Inflammatory macrophage treated with lipopolysaccharide for 4 hours (primary cell): ENCODE measurements at regions not wholly inside any gene's neighbourhood (a gene's known extent, or its start where the extent isn't known, plus 50 kb on each side); places are given as distances from the start of the nearest gene placed in this dataset.
A peak's percentile ranks its signal among the peaks of the same experiment; 100 is the strongest.

Experiments
- DNase-seq: peaks from one replicate; pipeline ENCODE4 v3.0.0-alpha.2; 2020

DNA sequence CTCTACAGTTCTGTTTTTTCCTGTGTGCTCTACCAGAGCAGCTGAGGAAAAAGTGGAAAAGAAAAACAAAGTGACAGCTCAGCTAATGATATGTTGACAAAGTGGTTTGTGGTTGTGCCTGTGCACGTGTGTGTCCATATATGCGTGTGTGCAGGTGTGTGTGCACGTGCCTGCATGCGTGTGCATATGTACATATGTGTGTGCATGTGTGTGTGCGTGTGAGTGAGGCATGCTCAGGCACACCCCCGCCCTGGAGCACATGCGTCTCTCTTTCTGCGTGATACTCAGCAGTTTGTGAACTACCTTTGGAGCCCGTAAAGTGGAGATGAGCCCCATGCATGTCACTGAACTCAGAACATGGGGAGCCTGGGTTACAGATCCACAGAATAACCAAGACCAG lies 84.5 kb upstream of the GPR26 start:
- no peak for DNase-seq

- DNase-seq = peak; percentile 61
These were observed 83.8 kb upstream of the GPR26 start for GRCh38 chr10:123582084-123582989.

DNA sequence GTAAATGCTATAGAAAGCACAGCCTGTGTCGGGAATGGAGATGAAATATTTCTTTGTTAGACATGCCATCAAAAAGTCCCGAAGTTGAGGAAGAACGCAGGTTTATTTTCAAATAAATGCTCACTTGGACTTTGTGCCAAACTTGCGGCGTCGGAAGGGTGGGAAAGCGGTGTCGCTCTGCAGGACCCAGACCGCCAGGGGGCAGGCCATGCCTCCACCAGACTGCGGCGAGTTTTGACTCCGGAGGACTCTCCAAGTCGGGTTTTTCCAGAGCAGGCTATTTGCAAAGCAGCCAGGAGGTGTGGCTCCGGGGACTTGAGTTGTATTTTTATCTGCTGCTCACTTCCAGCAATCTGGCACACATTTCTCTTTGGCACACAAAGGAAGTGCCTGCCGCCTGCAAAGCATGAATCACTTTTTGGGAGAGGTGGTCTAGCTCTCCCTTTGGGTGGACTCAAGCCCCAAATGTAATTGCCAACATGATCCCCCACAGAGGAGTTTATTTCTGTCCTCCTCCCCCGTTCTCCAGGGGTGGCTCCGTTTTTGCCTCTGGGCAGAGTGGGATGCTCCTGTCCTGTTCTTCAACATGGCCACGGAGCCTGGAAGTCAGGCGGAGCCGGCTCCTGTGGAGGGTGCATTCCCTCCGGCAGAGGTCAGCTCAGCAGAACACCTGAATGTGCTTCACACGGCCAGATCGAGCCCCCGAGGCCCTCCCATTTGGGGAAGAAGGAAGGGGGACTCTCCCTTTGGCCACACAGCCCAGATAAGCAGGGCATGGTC lies 82.3 kb upstream of the GPR26 start:
- peak; percentile 56 for DNase-seq

DNA sequence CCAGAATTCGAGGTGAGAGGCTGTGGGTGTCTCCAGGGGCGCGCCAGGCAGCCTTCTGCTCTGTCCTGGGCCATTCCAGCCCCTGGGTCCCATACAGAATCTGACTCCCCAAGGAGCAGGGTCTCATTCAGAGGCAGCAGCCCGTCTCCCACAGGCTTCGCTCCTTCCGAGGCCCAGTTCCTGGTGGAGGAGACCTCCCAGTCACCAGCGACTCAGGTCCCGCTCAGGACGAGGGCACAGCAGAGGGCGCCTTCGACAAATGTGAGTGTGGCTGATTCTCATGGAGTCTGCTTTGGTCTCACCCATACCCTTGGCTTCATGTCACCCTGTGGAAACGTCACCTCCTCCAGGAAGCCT lies 81.8 kb upstream of the GPR26 start:
- DNase-seq = no peak

DNA sequence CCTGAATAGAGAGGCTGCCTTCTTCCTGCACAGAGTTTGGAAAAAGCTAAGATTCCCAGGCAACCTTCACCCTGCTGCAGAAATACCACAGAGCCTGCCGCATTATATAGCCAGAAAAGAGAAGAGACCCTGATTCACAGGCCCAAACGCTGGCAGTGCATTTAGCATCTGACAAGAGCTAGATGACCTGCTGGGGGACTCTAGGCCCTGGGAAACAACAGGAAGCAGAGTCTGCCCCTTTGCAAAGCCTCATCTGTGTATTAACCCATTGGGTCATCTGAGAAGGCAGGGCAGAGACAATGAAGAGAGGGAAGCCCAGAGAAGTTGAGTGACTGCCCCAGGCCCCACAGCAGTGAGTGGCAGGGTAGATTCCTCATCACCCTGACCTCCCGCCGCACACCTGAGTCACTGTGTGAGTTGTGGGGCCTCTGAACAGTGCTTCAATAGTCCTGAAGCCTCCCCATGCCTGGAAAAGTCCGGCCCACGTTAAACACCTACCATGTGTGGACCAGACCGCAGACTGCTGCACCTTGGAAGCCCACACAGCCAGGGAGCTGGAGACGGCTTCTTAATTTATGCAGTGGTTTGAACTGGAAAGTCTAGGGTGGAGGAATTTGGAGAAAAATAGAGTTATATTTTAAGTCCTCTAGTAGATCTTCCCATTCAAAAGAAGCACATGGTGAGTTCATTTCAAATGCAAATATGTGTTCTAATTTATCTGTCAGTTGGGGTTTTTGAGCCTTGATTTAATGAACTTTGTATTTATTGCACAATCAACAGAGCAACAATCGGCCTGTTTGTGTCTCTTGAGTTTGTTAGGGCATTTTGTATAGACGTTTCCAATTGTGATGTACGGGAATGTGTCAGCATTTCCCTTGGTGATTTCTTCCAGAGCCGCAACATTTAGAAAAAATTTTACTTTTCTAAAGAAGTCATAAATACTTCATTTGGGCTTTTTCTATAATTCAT lies 80.4 kb upstream of the GPR26 start:
- no peak for DNase-seq

GRCh38 chr10:123587110-123587509 lies 79.0 kb upstream of the GPR26 start:
- no peak for DNase-seq

DNA sequence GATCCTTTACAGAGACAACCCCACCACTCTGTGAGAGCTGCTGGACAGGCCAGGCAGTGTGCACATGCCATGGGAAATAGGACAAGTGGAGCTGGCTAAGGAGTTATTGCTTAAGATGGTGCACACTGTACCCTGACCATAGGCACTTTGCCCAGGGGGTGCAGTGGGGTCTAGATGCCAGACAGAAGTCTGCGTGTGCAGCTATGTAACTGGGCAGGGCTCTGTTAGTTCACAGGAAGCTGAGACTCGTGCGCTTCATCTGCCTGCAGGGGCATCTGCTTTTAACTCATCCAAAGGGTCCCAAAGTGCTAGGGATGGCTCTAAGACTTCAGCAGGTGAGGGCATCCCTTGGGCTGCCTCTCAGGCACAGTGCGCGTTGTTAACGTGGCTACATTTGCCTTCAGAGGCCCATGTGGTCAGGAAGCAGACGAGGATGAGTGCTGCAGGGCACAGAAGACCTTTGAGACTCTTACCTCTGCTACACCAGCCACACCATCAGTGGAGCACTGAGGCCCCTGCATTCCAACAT lies 77.7 kb upstream of the GPR26 start:
- no peak for DNase-seq

DNA sequence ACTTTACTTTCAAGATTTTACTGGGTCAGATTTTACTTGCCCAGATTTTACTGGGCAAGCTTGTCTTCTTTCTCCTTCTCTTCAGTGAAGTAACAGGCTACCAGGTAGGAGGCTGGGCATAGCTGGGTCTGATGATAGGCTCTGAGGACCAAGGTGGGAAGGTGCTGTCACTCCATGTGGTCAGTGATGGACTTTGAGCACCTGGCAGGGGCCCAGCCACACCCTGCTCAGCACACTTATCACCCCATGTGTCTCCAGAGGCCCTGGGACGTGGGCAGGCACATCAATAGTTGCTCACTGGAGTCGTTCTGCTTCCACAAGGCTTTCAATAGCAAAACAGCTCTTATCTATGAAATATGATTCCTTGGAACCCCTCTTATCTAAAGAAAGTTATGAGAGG lies 70.5 kb upstream of the GPR26 start:
- no peak for DNase-seq

- no peak for DNase-seq
These were observed 68.5 kb upstream of the GPR26 start for GRCh38 chr10:123597676-123598075.

- DNase-seq = no peak
These were observed 66.7 kb upstream of the GPR26 start for GRCh38 chr10:123599366-123599849.

DNA sequence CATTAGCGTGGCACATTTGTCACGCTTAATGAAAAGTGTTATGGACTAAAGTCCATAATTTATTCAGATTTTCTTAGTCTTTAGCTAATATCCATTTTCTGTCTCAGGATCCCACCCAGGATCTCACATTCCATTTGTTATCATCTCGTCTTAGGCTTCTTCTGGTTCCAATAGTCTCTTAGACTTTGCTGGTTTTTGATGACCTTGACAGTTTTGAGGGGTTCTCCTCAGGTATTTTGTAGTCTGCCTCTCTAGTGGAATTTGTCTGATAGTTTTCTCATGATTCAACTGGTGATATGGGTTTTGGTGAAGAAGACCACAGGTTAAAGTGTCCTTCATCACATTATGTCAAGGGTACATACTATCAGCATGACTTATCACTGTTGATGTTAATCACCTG lies 66.0 kb upstream of the GPR26 start:
- no peak for DNase-seq

DNA sequence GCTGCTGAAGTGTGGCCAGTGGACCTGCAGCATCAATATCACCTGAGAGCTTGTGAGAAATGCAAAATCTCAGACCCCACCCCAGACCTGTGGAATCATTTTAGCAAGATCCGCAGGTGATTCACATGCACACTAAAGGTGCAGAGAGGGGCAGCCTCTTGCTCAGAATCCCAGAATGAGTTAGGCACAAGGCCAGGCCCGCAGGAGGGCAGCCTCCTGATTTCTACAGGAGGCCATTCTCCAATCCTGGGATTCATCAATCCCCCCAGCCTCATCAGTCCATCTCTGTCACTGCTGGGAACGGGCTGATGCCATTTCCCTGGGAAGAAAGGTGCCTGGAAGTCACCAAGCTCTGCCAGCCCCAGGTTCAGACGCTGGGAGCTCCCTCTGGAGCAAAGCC lies 63.0 kb upstream of the GPR26 start:
- no peak for DNase-seq

DNA sequence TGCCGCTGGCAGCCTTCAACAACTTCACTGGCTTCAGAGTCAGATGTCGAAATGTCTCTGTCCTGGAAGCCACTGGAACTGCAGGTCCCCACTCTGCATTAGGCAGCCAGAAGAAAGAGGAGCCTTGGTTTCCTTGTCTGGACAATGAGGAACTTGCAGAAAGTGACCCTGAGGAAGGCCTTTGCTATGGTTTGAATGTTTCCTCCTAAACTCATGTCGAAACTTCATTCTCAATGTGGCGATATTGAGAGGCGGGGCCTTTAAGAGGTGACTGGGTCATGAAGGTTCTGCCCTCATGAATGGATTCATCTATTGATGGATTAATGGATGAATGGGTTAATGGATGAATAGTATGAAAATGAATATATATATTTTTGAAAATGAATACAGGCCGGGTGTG lies 61.6 kb upstream of the GPR26 start:
- peak; percentile 38 for DNase-seq

- no peak for DNase-seq
These were observed 60.1 kb upstream of the GPR26 start for GRCh38 chr10:123606006-123606405.

DNA sequence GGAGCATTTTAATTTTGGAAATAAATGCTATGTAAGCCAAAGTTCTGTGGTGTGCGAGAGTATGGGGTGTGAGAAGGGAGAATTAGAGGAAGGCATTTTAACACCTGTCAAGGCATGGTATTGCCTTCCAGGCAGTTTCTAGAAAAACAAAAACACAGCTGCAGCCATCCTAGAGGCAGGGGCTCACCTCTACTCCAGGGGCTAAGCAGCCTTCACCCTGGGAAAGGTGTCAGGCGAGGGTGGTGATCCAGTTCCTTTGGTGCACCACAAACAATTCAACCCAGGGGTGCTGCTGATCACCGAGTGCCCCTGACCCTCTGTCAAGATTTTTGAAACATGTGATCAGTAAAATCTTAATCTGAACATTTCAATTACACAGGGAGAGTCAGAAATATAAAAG lies 59.2 kb upstream of the GPR26 start:
- DNase-seq = no peak

DNA sequence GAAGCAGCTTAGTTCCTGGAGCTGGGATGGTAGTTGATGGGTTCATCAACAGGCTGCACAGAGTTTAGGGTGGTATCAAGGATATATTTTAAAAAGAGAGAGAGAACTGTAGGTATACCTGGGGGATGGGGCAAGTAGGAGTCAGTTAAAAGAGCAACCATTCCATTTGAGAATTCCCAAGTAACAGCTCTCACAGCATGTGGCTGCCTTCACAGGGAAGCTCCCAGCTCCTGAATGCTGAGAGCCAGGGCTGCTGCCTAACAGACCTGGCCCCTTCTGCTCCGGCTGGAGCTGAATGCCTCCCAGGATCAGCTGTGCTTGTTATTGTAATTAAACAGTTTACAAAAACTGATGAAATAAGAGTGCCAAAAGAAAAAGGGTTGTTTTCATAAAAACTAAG lies 58.8 kb upstream of the GPR26 start:
- DNase-seq = no peak

- DNase-seq = no peak
These were observed 58.1 kb upstream of the GPR26 start for GRCh38 chr10:123608047-123608446.

DNA sequence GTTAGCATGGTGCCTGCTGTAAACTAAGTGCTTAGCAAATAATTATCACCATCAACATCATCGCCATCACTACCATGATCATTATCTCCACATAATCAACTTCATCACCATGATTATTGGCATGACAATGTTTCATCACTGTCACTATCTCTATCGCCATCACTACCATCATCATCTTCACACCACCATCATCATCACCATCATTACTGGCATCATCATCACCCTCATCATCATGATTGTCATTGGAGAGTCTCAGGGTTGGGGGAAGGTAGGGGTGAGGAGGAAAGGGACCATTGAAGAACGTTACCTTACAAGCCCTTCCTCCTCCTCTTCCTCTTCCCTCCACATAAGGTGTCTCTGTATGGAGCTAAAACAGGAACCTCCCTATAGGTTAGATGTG lies 54.9 kb upstream of the GPR26 start:
- DNase-seq = no peak

DNA sequence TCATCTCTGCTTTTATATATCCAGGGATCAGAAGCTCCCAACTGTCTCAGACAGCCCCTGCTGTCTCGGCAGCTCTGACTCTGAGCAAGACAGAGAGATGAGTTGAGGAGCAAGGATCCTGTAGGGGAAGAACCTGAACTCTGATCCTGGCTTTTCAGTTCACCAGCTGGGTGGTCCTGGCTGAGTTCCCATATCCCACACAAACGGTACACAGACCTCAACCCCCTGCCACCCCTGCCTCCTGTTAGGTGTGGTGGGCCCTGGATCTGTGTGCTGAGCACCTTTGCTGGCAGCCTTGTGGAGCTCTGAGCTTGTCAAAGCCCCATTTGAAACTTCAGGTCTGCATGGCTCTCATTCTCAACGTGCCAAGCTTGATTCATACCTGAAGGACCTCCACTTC lies 54.3 kb upstream of the GPR26 start:
- no peak for DNase-seq

DNA sequence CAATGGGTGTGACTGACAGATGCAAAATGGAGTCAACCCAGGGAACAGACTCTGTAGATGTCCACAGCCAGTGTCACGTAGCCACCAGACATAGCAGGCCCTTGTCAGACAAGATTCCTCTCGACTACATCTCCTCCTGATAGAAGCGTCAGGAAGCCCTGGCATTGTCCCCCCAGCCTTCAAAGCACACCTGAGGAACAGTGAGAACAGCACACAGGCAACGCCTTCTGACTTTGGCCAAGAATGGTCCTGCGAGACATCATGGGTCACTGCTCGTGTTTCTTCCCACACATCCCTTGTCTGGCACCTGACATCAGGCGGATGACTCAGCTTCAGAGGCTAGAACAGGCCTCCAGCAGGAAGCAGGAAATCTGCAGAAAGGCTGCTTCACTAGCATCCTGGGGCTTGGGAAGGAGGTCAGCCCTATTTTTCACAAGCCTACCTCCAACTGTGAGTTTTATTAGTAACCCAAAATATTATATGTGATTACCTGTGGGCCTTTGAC lies 52.8 kb upstream of the GPR26 start:
- DNase-seq = no peak

GRCh38 chr10:123614888-123615287 lies 51.3 kb upstream of the GPR26 start:
- peak; percentile 38 for DNase-seq
